ENCODE measurements at regions not wholly inside any gene's neighbourhood (a gene's known extent, or its start where the extent isn't known, plus 50 kb on each side); places are given as distances from the start of the nearest gene placed in this dataset.
"Not testable (repeated sequence)": the region's sequence is repeated elsewhere in the genome, so short reads cannot be mapped to it uniquely, and the experiment has no call there.

DNA sequence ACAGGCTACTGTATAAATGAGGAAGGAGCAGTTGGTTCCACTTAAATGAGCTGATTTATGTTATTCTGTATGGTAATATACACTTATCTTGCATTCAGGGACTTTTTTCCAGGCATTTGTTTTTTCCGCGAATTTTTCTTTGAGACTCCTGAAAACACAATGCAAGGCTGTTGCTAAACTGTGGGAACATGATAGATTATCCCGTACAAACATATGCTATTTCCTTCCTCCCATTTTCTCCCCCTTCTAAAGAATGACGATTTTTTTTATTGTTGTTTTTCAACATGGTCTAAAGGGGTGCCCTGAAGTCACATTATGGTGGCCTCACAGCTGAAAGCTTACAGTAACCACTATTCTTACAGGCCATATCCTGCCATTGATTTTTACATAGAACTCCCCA lies 523.9 kb upstream of the NRP1 start:
- intact Hi-C loops (cut with DNase I; ENCODE audit: low total_unique reads) = no loop called here
- TF ChIP-seq EP300 (IDR thresholded peaks at IDR 0.05) = no peak
- TF ChIP-seq POLR2AphosphoS5 (IDR thresholded peaks at IDR 0.05) = no peak
- TF ChIP-seq POLR2A (IDR thresholded peaks at IDR 0.05) = no peak
- TF ChIP-seq, protein P1, sequence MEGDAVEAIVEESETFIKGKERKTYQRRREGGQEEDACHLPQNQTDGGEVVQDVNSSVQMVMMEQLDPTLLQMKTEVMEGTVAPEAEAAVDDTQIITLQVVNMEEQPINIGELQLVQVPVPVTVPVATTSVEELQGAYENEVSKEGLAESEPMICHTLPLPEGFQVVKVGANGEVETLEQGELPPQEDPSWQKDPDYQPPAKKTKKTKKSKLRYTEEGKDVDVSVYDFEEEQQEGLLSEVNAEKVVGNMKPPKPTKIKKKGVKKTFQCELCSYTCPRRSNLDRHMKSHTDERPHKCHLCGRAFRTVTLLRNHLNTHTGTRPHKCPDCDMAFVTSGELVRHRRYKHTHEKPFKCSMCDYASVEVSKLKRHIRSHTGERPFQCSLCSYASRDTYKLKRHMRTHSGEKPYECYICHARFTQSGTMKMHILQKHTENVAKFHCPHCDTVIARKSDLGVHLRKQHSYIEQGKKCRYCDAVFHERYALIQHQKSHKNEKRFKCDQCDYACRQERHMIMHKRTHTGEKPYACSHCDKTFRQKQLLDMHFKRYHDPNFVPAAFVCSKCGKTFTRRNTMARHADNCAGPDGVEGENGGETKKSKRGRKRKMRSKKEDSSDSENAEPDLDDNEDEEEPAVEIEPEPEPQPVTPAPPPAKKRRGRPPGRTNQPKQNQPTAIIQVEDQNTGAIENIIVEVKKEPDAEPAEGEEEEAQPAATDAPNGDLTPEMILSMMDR (IDR thresholded peaks at IDR 0.05) = no peak
- H3K4me1 ChIP-seq = no peaks in the 10 kb centered on the region
- WGBS, 5 donors = 51 to 74% (median 70%) methylated on average over 4 of the region's 4 CpGs
- H3K27ac ChIP-seq = no peak overlapping the region
- DNase-seq = no peak
- no peaks in the 10 kb centered on the region for H3K27me3 ChIP-seq
- no peaks in the 10 kb centered on the region for H3K36me3 ChIP-seq
- H3K4me3 ChIP-seq = no peak overlapping the region
- H3K9me3 ChIP-seq = peaks cover 0 to 3% (median 0%) of the 10 kb centered on the region in 4 donors

DNA sequence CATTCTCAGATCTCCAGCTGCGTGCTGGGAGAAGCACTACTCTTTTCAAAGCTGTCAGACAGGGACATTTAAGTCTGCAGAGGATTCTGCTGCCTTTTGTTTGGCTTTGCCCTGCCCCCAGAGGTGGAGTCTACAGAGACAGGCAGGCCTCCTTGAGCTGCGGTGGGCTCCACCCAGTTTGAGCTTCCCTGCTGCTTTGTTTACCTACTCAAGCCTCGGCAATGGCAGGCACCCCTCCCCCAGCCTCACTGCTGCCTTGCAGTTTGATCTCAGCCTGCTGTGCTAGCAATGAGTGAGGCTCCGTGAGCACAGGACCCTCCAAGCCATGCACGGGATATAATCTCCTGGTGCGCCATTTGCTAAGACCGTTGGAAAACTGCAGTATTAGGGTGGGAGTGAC lies 518.8 kb upstream of the NRP1 start:
- H3K27me3 ChIP-seq; intact Hi-C loops (cut with DNase I; ENCODE audit: low total_unique reads); H3K4me3 ChIP-seq; DNase-seq; H3K9me3 ChIP-seq; H3K4me1 ChIP-seq; H3K27ac ChIP-seq; H3K36me3 ChIP-seq: not testable (repeated sequence)
- 72 to 81% (median 75%) methylated on average over 7 of the region's 7 CpGs for WGBS, 5 donors

DNA sequence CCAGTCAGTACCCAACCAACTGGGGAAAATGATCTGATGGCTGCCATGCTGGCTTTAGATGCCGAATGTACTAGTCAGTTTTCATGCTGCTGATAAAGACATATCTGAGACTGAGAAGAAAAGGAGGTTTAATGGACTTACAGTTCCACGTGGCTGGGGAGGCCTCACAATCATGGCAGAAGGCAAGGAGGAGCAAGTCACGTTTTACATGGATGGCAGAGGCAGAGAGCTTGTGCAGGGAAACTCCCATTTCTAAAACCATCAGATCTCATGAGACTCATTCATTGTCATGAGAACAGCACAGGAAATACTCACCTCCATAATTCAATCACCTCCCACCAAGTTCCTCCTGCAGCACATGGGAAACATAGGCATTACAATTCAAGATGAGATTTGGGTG lies 508.9 kb upstream of the NRP1 start:
- intact Hi-C loops (cut with DNase I; ENCODE audit: low total_unique reads) = no loop called here
- Histone ChIP-seq H3K9me3 (peaks cover 0 to 17% (median 13%) of the 10 kb centered on the region in 4 donors), H3K27me3 (no peaks in the 10 kb centered on the region), H3K4me3 (no peak overlapping the region), H3K36me3 (no peaks in the 10 kb centered on the region), H3K27ac (no peak overlapping the region), H3K4me1 (no peaks in the 10 kb centered on the region)
- DNase-seq = no peak
- no peak for TF ChIP-seq POLR2AphosphoS5 (IDR thresholded peaks at IDR 0.05)
- no peak for TF ChIP-seq POLR2A (IDR thresholded peaks at IDR 0.05)
- TF ChIP-seq EP300 (IDR thresholded peaks at IDR 0.05) = no peak
- TF ChIP-seq, protein P1 (IDR thresholded peaks at IDR 0.05) = no peak
- 29 to 69% (median 51%) methylated on average over 3 of the region's 3 CpGs for WGBS, 5 donors

DNA sequence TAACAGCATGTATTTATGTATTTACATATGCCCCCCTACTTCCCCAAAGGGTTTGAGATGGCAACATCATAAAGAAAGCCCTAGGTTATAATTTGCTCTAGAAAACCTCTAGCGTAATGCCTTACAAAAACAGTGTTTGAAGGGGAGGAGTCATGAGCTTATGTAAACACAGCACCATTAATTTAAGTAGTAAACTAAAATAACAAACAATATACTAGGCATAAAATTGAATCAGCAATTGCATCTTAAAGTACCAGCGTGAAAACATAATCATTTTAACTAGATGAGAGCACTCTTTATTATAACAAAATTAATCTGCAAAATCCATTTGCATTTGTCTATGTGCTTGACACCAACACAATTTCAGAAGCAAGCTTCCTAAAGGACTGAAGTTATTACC lies 507.2 kb upstream of the NRP1 start:
- no peak overlapping the region for H3K27ac ChIP-seq
- TF ChIP-seq, protein P1 (IDR thresholded peaks at IDR 0.05) = no peak
- TF ChIP-seq POLR2A (IDR thresholded peaks at IDR 0.05) (no peak), EP300 (IDR thresholded peaks at IDR 0.05) (no peak), POLR2AphosphoS5 (IDR thresholded peaks at IDR 0.05) (no peak)
- H3K27me3 ChIP-seq = no peaks in the 10 kb centered on the region
- no peak overlapping the region for H3K4me3 ChIP-seq
- intact Hi-C loops (cut with DNase I; ENCODE audit: low total_unique reads) = no loop called here
- H3K36me3 ChIP-seq = no peaks in the 10 kb centered on the region
- DNase-seq = no peak
- H3K9me3 ChIP-seq = peaks cover 0 to 17% (median 13%) of the 10 kb centered on the region in 4 donors
- H3K4me1 ChIP-seq = no peaks in the 10 kb centered on the region
- whole genome bisulfite sequencing, 5 donors = 79 to 87% (median 86%) methylated on average over 2 of the region's 2 CpGs

DNA sequence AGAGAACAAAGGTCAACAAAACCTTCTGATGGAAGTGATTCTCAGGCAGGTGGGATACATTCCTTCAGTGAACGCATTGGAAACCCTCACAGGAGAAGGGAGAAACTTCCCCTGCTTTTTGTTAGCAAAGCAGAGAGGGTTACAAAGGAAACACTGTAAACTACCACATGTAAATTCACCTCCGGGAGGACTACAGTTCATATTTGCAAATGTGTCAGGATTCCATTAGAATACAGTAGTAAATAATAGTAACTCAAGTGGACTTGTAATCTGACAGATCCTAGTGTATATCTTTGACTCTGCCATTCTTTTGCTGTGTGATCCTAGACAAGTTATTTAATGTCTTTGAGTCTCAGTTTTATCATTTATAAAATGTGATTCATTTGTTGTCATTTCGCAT lies 504.3 kb upstream of the NRP1 start:
- H3K4me1 ChIP-seq = no peaks in the 10 kb centered on the region
- no peaks in the 10 kb centered on the region for H3K36me3 ChIP-seq
- 75 to 88% (median 82%) methylated on average over 3 of the region's 3 CpGs for WGBS, 5 donors
- H3K27me3 ChIP-seq = no peaks in the 10 kb centered on the region
- DNase-seq = no peak
- peaks cover 0 to 5% (median 5%) of the 10 kb centered on the region in 4 donors for H3K9me3 ChIP-seq
- TF ChIP-seq, protein P1 (IDR thresholded peaks at IDR 0.05) = no peak
- TF ChIP-seq POLR2AphosphoS5 (IDR thresholded peaks at IDR 0.05) (no peak), EP300 (IDR thresholded peaks at IDR 0.05) (no peak), POLR2A (IDR thresholded peaks at IDR 0.05) (no peak)
- no peak overlapping the region for H3K27ac ChIP-seq
- H3K4me3 ChIP-seq = no peak overlapping the region
- intact Hi-C loops (cut with DNase I; ENCODE audit: low total_unique reads) = no loop called here

Data from stomach (tissue), 8 donors.